ENCODE measurements at regions not wholly inside any gene's neighbourhood (a gene's known extent, or its start where the extent isn't known, plus 50 kb on each side); places are given as distances from the start of the nearest gene placed in this dataset.
"Not testable (repeated sequence)": the region's sequence is repeated elsewhere in the genome, so short reads cannot be mapped to it uniquely, and the experiment has no call there.

DNA sequence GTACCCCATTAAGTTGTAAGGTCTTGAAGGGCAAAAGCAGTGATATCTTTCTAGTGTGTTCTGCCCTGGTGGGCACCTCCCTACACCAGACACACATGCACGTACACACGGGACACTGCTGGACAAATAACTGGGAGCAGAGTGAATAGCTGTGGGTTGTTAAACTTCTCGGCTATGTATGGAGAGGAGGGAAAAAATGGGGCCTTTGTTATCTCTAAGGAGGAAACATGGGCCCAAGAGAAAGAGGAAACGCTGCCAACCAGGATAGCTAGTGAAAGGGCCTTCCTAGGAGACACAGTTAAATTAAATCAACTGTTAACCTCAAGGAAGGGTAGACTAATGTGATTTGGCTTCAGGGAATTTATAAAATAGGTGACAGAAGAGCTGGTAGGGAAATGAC, 169.7 kb downstream of the MYLK4 start:
- in situ Hi-C loops (cut with HindIII; ENCODE audit: low sequenced_read_pairs), result no loop called here
- H3K4me3 ChIP-seq (ENCODE audit: low read depth, low read length), result no peak overlapping the region
- no peak for DNase-seq (ENCODE audit: low read depth)
- TF ChIP-seq, protein P1, sequence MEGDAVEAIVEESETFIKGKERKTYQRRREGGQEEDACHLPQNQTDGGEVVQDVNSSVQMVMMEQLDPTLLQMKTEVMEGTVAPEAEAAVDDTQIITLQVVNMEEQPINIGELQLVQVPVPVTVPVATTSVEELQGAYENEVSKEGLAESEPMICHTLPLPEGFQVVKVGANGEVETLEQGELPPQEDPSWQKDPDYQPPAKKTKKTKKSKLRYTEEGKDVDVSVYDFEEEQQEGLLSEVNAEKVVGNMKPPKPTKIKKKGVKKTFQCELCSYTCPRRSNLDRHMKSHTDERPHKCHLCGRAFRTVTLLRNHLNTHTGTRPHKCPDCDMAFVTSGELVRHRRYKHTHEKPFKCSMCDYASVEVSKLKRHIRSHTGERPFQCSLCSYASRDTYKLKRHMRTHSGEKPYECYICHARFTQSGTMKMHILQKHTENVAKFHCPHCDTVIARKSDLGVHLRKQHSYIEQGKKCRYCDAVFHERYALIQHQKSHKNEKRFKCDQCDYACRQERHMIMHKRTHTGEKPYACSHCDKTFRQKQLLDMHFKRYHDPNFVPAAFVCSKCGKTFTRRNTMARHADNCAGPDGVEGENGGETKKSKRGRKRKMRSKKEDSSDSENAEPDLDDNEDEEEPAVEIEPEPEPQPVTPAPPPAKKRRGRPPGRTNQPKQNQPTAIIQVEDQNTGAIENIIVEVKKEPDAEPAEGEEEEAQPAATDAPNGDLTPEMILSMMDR (IDR thresholded peaks at IDR 0.05; ENCODE audit: low read depth, low read length, missing control alignments), result no peak

DNA sequence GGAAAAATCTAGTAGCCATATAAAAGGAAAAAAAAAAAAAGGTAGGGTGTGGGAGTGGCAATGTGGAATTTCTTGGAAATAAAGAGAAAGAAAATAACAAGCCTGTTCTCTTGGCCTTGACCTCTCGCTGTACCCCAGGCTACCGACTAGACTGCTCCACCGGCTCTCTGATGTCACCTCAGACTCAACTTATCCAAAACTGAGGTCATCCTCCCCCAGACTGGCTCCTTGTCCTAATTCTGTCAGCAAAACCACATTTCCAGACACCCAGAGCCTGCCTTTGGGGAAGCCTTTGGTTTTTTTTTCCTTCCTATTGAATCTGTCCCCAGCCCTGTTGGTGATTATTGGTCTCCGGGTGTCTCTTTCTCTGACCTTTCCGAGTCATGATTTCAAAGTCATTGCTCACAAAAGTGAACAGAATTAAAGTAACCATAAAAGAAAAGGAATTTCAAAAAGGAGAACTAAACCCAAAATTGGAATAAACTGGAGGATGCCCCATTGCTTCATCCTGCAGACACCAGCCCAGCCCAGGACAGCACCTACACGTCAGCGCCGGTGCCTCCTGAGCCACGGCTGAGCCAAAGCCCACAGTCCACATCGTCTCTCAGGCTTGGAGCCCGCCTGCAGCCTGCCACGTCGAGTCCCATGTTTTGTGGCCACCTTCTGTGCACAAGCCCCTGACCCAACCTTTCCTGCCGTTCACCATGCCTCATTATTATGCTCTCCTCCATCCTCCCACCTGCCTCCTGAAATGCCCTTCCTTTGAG, 170.7 kb downstream of the MYLK4 start:
- TF ChIP-seq, protein P1 (IDR thresholded peaks at IDR 0.05; ENCODE audit: low read depth, low read length, missing control alignments), result no peak
- DNase-seq (ENCODE audit: low read depth), result no peak
- H3K4me3 ChIP-seq (ENCODE audit: low read depth, low read length), result no peak overlapping the region
- in situ Hi-C loops (cut with HindIII; ENCODE audit: low sequenced_read_pairs), result no loop called here

DNA sequence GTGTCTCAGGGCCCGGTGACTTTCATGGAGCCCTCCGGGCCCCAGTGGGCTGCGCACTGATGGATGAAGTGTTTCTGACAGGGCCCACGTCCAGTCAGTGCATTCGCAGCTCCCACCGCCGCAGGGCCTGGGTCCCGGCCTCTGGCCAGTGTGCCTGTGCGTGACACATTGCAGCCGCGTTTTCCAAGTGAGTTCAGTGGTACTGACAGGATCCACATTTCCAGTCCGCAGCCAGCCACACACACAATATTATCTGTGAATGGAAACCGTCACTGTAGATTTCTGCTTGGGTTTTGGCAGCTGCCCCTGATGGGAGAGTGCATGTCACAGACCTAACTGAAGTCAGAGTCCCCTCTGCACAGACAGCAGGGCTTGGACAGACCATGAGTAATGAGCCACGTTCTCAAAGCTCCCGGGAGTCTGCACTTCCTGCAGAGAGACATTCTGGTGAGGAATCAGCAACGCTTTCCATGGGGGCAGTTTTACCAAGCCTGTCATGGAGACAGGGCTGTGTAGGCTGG, 171.4 kb downstream of the MYLK4 start:
- in situ Hi-C loops (cut with HindIII; ENCODE audit: low sequenced_read_pairs), result no loop called here
- TF ChIP-seq, protein P1 (IDR thresholded peaks at IDR 0.05; ENCODE audit: low read depth, low read length, missing control alignments), result no peak
- no peak for DNase-seq (ENCODE audit: low read depth)
- no peak overlapping the region for H3K4me3 ChIP-seq (ENCODE audit: low read depth, low read length)

DNA sequence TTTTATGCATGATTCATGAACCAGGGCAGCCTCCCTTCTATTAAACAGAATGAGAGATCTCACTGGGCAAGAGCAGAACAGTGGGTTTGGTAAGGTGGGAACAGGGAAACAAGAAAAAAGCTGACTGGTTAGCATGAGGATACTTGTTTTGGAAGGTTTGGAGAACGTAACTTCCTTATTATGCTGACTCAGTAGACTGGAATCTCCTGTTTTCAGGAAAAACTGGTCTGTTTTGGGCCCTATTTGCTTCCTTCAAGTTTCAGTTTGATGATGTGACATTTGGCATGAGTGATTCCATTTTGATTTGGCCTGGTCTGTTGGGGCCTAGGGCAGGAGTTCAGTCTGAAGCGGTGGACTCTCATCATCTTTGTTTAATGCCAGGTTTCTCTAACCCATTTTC, 172.0 kb downstream of the MYLK4 start:
- in situ Hi-C loops (cut with HindIII; ENCODE audit: low sequenced_read_pairs), result no loop called here
- no peak for DNase-seq (ENCODE audit: low read depth)
- TF ChIP-seq, protein P1 (IDR thresholded peaks at IDR 0.05; ENCODE audit: low read depth, low read length, missing control alignments), result no peak
- no peak overlapping the region for H3K4me3 ChIP-seq (ENCODE audit: low read depth, low read length)

DNA sequence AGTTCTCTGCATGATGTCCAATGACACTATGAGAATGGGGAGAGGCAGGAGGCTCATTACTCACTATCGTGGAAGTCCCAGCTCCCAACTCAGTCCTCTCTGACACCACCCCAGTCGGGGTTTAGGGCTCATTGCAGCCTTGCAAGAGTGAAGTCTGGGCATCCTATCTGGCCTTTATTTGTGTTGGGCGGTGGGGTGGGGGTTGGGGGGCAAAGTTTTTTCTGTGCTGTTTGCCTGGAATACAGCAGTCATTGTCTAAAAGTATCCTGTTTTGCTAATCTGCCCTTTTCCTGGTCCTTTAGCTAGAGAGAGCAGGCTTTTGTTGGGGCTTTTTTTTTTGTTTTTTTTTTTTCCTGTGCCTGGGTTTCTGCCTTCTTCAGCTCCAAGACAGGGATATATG, 174.2 kb downstream of the MYLK4 start:
- TF ChIP-seq, protein P1 (IDR thresholded peaks at IDR 0.05; ENCODE audit: low read depth, low read length, missing control alignments), result no peak
- no peak overlapping the region for H3K4me3 ChIP-seq (ENCODE audit: low read depth, low read length)
- no peak for DNase-seq (ENCODE audit: low read depth)
- in situ Hi-C loops (cut with HindIII; ENCODE audit: low sequenced_read_pairs), result no loop called here

DNA sequence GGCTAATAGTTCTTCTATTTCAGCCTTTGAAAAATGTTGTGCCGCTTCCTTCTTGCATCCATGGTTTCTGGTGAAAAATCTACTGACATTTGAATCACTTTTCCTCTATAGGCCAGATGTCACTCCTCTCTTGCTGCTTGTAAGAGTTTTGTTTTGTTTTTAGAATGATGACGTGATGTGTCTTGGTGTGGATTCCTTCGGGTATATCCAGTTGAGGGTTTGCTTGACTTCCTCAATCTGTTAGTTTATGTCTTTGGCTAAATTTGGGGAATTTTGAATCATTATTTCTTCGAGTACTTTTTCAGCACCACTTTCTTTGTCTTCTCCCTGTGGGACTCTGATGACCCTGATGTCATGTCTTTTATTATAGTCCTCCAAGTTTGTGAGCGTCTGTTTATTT, 175.5 kb downstream of the MYLK4 start:
- in situ Hi-C loops (cut with HindIII; ENCODE audit: low sequenced_read_pairs), result no loop called here
- TF ChIP-seq, protein P1 (IDR thresholded peaks at IDR 0.05; ENCODE audit: low read depth, low read length, missing control alignments), result no peak
- DNase-seq (ENCODE audit: low read depth), result no peak
- H3K4me3 ChIP-seq (ENCODE audit: low read depth, low read length), result no peak overlapping the region

DNA sequence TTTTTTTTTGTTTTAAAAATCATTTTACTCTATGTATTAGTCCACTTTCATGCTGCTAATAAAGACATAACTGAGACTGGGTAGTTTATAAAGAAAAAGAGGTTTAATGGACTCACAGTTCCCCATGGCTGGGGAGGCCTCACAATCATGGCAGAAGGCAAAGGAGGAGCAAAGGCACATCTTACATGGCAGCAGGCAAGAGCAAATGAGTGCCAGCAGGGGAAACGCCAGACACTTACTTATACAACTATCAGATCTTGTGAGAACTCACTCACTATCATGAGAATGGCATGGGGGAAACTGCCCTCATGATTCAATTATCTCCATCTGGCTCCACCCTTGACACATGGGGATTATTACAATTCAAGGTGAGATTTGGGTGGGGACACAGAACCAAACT, 181.3 kb downstream of the MYLK4 start:
- DNase-seq (ENCODE audit: low read depth); H3K4me3 ChIP-seq (ENCODE audit: low read depth, low read length); in situ Hi-C loops (cut with HindIII; ENCODE audit: low sequenced_read_pairs): not testable (repeated sequence)

Data from astrocyte of the cerebellum (primary cell).